Liver (tissue), 8 donors: ENCODE measurements at regions not wholly inside any gene's neighbourhood (a gene's known extent, or its start where the extent isn't known, plus 50 kb on each side); places are given as distances from the start of the nearest gene placed in this dataset.

ENCODE experiments used
- DNase-seq: peaks from one replicate; pipeline ENCODE4 v3.0.0-alpha.2; 2017; ENCODE audit warnings: low spot score
- H3K27ac ChIP-seq, 2 donors: one replicate each; pipeline ENCODE4 v1.7.0; 2013; ENCODE audit warnings: inconsistent platforms in 2 of 2, low read length in 2 of 2, control low read depth in 1 of 2, low read depth in 1 of 2, mild to moderate bottlenecking in 1 of 2
- H3K27me3 ChIP-seq, 4 donors: one replicate each; pipeline versions ENCODE4 v1.6.1 to v1.7.0; 2013; ENCODE audit warnings: low read length in 3 of 4, inconsistent platforms in 1 of 4, mild to moderate bottlenecking in 1 of 4, moderate library complexity in 1 of 4; ENCODE audit not compliant: control insufficient read depth in 4 of 4, insufficient read depth in 4 of 4
- H3K36me3 ChIP-seq, 4 donors: one replicate each; pipeline versions ENCODE4 v1.6.1 to v1.7.0; 2013; ENCODE audit warnings: low read length in 3 of 4, mild to moderate bottlenecking in 3 of 4, low read depth in 1 of 4, moderate library complexity in 1 of 4; ENCODE audit not compliant: control insufficient read depth in 4 of 4, insufficient read depth in 3 of 4
- H3K4me1 ChIP-seq, 4 donors: one replicate each; pipeline versions ENCODE4 v1.6.1 to v1.7.0; 2013; ENCODE audit warnings: low read length in 3 of 4, mild to moderate bottlenecking in 3 of 4, moderate library complexity in 1 of 4; ENCODE audit not compliant: control insufficient read depth in 4 of 4, insufficient read depth in 4 of 4
- H3K4me3 ChIP-seq, 3 donors: one replicate each; pipeline versions ENCODE4 v1.6.1 to v1.7.0; 2013; ENCODE audit warnings: low read length in 3 of 3, control low read depth in 1 of 3, low read depth in 1 of 3, mild to moderate bottlenecking in 1 of 3
- H3K9ac ChIP-seq, 2 donors: one replicate each; pipeline ENCODE4 v1.7.0; 2013; ENCODE audit warnings: low read length in 2 of 2, mild to moderate bottlenecking in 2 of 2, moderate library complexity in 2 of 2, control low read depth in 1 of 2, low read depth in 1 of 2
- H3K9me3 ChIP-seq, 4 donors: one replicate each; pipeline versions ENCODE4 v1.6.1 to v1.7.0; 2013; ENCODE audit warnings: low read length in 3 of 4; ENCODE audit not compliant: control insufficient read depth in 4 of 4
- ATF3 ChIP-seq: IDR thresholded peaks from 2 replicates; pipeline ENCODE4 v1.6.1; 2016; ENCODE audit warnings: antibody characterized with exemption
- EGR1 ChIP-seq, 2 donors: IDR thresholded peaks; 2 replicates each; pipeline ENCODE4 v1.6.1; 2016 to 2018; ENCODE audit warnings: antibody characterized with exemption in 2 of 2, low read depth in 2 of 2
- FOXA1 ChIP-seq: IDR thresholded peaks from 2 replicates; pipeline ENCODE4 v1.6.1; 2016; ENCODE audit warnings: antibody characterized with exemption
- FOXA2 ChIP-seq: IDR thresholded peaks from 2 replicates; pipeline ENCODE4 v1.6.1; 2016; ENCODE audit warnings: antibody characterized with exemption
- GABPA ChIP-seq, 2 donors: IDR thresholded peaks in 1 of 2; conservative IDR thresholded peaks in 1 of 2; 2 replicates each; pipeline ENCODE4 v1.6.1; 2016; ENCODE audit warnings: antibody characterized with exemption in 2 of 2, mild to moderate bottlenecking in 1 of 2, moderate library complexity in 1 of 2
- HNF4A ChIP-seq, 2 donors: conservative IDR thresholded peaks; 2 replicates each; pipeline ENCODE4 v1.6.1; 2016; ENCODE audit warnings: antibody characterized with exemption in 2 of 2, mild to moderate bottlenecking in 2 of 2
- HNF4G ChIP-seq: IDR thresholded peaks from 2 replicates; pipeline ENCODE4 v1.6.1; 2016; ENCODE audit warnings: antibody characterized with exemption
- JUND ChIP-seq, 2 donors: IDR thresholded peaks; 2 replicates each; pipeline ENCODE4 v1.6.1; 2016; ENCODE audit warnings: antibody characterized with exemption in 2 of 2
- MAX ChIP-seq: IDR thresholded peaks from 2 replicates; pipeline ENCODE4 v1.6.1; 2016; ENCODE audit warnings: antibody characterized with exemption
- NR2F2 ChIP-seq: IDR thresholded peaks from 2 replicates; pipeline ENCODE4 v1.6.1; 2016; ENCODE audit warnings: antibody characterized with exemption
- RAD21 ChIP-seq, 2 donors: IDR thresholded peaks; 2 replicates each; pipeline ENCODE4 v1.6.1; 2016; ENCODE audit warnings: antibody characterized with exemption in 2 of 2, mild to moderate bottlenecking in 2 of 2
- RXRA ChIP-seq, 2 donors: IDR thresholded peaks; 2 replicates each; pipeline ENCODE4 v1.6.1; 2017 to 2018; ENCODE audit warnings: antibody characterized with exemption in 2 of 2, mild to moderate bottlenecking in 1 of 2
- SP1 ChIP-seq: IDR thresholded peaks from 2 replicates; pipeline ENCODE4 v1.6.1; 2018; ENCODE audit warnings: antibody characterized with exemption, mild to moderate bottlenecking
- TAF1 ChIP-seq: conservative IDR thresholded peaks from 2 replicates; pipeline ENCODE4 v1.6.1; 2016; ENCODE audit warnings: antibody characterized with exemption, mild to moderate bottlenecking
- YY1 ChIP-seq: IDR thresholded peaks from 2 replicates; pipeline ENCODE4 v1.6.1; 2016; ENCODE audit warnings: antibody characterized with exemption, mild to moderate bottlenecking
- WGBS: extraction: QIAGEN DNeasy Blood & Tissue Kit; methylation state at CpG from one replicate; pipeline ENCODE4 v1.1.7; 2013; 5-methylcytosine and 5-hydroxymethylcytosine counted together
- TF ChIP-seq, protein P1 (sequence below): IDR thresholded peaks from 2 replicates; pipeline ENCODE4 v1.6.1; 2016; ENCODE audit warnings: antibody characterized with exemption
- TF ChIP-seq, protein P2 (sequence below): IDR thresholded peaks from 2 replicates; pipeline ENCODE4 v1.6.1; 2016; ENCODE audit warnings: antibody characterized with exemption, mild to moderate bottlenecking
- TF ChIP-seq, protein P3 (sequence below): fragments of 150-350 bp; IDR thresholded peaks from 2 replicates; pipeline ENCODE4 v1.5.1; 2017; ENCODE audit warnings: improper control_type of control experiment, low read depth, low read length; ENCODE audit not compliant: missing input control
- donor health status: healthy.
- donor health status: healthy.
- donor health status: healthy.
- donor health status: healthy.
- donor health status: healthy.

DNA sequence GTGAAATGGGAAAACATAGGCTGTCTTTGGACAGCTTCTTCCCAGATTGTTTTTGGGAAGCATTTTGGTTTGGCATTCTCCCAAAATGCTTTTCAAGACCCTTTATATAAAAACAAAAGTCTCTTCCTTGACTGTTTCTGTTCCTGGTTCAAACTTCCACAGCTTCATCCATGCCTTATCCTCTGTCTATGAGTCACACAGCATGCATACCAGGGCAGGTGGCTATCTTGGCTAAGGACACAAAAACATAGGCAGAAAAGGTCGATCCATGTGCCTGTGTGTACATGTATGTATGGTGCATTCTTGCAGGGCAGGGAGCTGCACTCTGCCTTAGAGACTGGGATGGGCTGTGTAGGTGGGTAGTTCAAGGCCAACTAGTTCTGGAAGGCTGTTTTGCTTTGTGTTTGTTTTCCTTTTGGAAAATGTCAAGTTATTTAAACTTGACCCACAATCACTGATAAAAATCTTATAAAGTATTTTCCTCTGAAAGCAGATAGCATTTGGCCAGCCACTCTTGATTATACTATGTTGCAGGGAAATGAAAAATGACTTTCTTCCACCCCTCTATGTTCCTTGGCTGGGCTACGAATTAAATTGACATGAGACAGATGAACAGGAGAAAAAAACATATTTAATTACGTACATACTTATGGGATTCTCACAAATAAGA, 437.0 kb downstream of the SIPA1L2 start:
- no peaks in the 10 kb centered on the region for H3K36me3 ChIP-seq
- TF ChIP-seq, protein P1, sequence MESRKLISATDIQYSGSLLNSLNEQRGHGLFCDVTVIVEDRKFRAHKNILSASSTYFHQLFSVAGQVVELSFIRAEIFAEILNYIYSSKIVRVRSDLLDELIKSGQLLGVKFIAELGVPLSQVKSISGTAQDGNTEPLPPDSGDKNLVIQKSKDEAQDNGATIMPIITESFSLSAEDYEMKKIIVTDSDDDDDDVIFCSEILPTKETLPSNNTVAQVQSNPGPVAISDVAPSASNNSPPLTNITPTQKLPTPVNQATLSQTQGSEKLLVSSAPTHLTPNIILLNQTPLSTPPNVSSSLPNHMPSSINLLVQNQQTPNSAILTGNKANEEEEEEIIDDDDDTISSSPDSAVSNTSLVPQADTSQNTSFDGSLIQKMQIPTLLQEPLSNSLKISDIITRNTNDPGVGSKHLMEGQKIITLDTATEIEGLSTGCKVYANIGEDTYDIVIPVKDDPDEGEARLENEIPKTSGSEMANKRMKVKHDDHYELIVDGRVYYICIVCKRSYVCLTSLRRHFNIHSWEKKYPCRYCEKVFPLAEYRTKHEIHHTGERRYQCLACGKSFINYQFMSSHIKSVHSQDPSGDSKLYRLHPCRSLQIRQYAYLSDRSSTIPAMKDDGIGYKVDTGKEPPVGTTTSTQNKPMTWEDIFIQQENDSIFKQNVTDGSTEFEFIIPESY = no peak
- TF ChIP-seq SP1 (no peak), RAD21 (IDR thresholded peaks at IDR 0.05) (no peak), YY1 (no peak), NR2F2 (no peak), MAX (no peak), FOXA2 (no peak), HNF4G (no peak), HNF4A (conservative IDR thresholded peaks at IDR 0.05) (no peak), GABPA (IDR thresholded peaks at IDR 0.05 in 1 of 2, conservative IDR thresholded peaks at IDR 0.05 in 1 of 2) (no peak), TAF1 (no peak), FOXA1 (no peak), JUND (IDR thresholded peaks at IDR 0.05) (no peak), ATF3 (no peak), RXRA (IDR thresholded peaks at IDR 0.05) (no peak), EGR1 (IDR thresholded peaks at IDR 0.05; ENCODE audit: low read depth in 2 of 2) (no peak)
- TF ChIP-seq, protein P2, sequence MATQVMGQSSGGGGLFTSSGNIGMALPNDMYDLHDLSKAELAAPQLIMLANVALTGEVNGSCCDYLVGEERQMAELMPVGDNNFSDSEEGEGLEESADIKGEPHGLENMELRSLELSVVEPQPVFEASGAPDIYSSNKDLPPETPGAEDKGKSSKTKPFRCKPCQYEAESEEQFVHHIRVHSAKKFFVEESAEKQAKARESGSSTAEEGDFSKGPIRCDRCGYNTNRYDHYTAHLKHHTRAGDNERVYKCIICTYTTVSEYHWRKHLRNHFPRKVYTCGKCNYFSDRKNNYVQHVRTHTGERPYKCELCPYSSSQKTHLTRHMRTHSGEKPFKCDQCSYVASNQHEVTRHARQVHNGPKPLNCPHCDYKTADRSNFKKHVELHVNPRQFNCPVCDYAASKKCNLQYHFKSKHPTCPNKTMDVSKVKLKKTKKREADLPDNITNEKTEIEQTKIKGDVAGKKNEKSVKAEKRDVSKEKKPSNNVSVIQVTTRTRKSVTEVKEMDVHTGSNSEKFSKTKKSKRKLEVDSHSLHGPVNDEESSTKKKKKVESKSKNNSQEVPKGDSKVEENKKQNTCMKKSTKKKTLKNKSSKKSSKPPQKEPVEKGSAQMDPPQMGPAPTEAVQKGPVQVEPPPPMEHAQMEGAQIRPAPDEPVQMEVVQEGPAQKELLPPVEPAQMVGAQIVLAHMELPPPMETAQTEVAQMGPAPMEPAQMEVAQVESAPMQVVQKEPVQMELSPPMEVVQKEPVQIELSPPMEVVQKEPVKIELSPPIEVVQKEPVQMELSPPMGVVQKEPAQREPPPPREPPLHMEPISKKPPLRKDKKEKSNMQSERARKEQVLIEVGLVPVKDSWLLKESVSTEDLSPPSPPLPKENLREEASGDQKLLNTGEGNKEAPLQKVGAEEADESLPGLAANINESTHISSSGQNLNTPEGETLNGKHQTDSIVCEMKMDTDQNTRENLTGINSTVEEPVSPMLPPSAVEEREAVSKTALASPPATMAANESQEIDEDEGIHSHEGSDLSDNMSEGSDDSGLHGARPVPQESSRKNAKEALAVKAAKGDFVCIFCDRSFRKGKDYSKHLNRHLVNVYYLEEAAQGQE = no peak
- TF ChIP-seq, protein P3, sequence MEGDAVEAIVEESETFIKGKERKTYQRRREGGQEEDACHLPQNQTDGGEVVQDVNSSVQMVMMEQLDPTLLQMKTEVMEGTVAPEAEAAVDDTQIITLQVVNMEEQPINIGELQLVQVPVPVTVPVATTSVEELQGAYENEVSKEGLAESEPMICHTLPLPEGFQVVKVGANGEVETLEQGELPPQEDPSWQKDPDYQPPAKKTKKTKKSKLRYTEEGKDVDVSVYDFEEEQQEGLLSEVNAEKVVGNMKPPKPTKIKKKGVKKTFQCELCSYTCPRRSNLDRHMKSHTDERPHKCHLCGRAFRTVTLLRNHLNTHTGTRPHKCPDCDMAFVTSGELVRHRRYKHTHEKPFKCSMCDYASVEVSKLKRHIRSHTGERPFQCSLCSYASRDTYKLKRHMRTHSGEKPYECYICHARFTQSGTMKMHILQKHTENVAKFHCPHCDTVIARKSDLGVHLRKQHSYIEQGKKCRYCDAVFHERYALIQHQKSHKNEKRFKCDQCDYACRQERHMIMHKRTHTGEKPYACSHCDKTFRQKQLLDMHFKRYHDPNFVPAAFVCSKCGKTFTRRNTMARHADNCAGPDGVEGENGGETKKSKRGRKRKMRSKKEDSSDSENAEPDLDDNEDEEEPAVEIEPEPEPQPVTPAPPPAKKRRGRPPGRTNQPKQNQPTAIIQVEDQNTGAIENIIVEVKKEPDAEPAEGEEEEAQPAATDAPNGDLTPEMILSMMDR = no peak
- H3K9me3 ChIP-seq = no peaks in the 10 kb centered on the region
- H3K4me3 ChIP-seq = no peak overlapping the region
- peaks cover 0 to 6% (median 0%) of the 10 kb centered on the region in 4 donors for H3K27me3 ChIP-seq
- WGBS = 79% methylated on average over 3 of the region's 3 CpGs
- no peak overlapping the region for H3K27ac ChIP-seq
- no peak overlapping the region for H3K9ac ChIP-seq
- no peaks in the 10 kb centered on the region for H3K4me1 ChIP-seq
- no peak for DNase-seq
